ENCODE measurements at regions not wholly inside any gene's neighbourhood (a gene's known extent, or its start where the extent isn't known, plus 50 kb on each side); places are given as distances from the start of the nearest gene placed in this dataset.

DNA sequence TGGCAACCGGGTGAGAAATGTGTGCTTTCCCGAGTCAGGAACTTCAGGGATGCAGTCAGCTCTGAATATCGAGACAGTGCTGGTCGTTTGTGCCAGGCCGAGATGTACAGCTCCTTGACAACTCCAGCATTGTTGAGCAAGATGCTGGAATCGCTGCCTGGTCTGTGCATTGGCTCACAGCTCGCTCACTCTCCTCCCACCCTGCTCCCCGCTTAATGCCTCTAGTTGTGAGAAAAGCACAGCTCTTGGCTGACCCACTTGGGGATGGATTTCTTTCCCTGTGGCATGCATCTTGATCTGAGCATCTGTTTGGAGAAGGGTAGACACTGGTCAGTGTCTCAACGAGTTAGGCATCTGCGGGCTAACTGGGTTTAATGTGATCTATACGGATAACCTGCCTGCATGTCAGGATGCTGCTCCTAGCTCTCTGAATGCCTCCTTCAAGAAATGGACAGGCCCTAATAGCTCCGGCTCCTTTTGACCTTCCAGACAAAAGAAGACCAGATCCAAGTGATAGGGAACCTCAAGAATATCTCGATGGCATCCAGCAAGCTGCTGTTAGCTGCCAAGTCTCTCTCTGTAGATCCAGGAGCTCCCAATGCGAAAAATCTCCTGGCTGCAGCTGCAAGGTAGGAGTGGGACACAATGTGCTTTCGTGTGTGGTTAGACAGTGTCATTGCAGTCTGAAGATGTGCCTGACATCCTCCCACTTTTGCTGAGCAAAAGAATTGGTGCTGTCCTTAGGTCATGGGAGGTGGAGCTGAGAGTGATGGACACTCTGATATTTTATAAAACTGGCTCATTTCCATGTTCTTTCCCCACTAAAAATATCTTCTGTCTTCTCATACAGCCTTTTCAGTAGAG lies 302.2 kb upstream of the TPM1 start:
- dilution Hi-C loops (cut with MboI; ENCODE audit: extremely low pct_ligation_motif_present, low sequenced_read_pairs), result no loop called here
- Histone ChIP-seq H3K79me2 (ENCODE audit: control insufficient read depth, insufficient read depth, low read length) (no peaks in the 10 kb centered on the region), H2AFZ (ENCODE audit: control insufficient read depth, low read length) (no peak overlapping the region), H3K4me3 (ENCODE audit: control insufficient read depth in 2 of 3, extremely low read depth in 1 of 3, insufficient read depth in 2 of 3, low read depth in 1 of 3, low read length in 3 of 3) (no peak overlapping the region), H3K27ac (ENCODE audit: control insufficient read depth, insufficient read depth, low read length) (no peak overlapping the region), H3K9me3 (ENCODE audit: control insufficient read depth, low read depth, low read length) (no peaks in the 10 kb centered on the region), H3K4me2 (ENCODE audit: control insufficient read depth, extremely low read depth, insufficient read depth, low read depth, low read length) (no peak overlapping the region), H3K9me1 (ENCODE audit: control insufficient read depth, extremely low read depth, insufficient read depth, low read length) (no peaks in the 10 kb centered on the region), H3K36me3 (ENCODE audit: control insufficient read depth in 2 of 2, extremely low read depth in 1 of 2, insufficient read depth in 2 of 2, low read length in 2 of 2) (no peaks in the 10 kb centered on the region), H4K20me1 (ENCODE audit: control insufficient read depth, extremely low read depth, insufficient read depth, low read length) (no peaks in the 10 kb centered on the region), H3K27me3 (ENCODE audit: control insufficient read depth, extremely low read depth, insufficient read depth, low read length) (no peaks in the 10 kb centered on the region), H3K4me1 (ENCODE audit: control insufficient read depth, extremely low read depth, insufficient read depth, low read length) (peaks cover 50% of the 10 kb centered on the region), H3K9ac (ENCODE audit: control insufficient read depth, extremely low read depth, insufficient read depth, low read length) (no peak overlapping the region)
- no peak for TF ChIP-seq EZH2 (IDR thresholded peaks at IDR 0.05; ENCODE audit: low read length)
- TF ChIP-seq, protein P1, sequence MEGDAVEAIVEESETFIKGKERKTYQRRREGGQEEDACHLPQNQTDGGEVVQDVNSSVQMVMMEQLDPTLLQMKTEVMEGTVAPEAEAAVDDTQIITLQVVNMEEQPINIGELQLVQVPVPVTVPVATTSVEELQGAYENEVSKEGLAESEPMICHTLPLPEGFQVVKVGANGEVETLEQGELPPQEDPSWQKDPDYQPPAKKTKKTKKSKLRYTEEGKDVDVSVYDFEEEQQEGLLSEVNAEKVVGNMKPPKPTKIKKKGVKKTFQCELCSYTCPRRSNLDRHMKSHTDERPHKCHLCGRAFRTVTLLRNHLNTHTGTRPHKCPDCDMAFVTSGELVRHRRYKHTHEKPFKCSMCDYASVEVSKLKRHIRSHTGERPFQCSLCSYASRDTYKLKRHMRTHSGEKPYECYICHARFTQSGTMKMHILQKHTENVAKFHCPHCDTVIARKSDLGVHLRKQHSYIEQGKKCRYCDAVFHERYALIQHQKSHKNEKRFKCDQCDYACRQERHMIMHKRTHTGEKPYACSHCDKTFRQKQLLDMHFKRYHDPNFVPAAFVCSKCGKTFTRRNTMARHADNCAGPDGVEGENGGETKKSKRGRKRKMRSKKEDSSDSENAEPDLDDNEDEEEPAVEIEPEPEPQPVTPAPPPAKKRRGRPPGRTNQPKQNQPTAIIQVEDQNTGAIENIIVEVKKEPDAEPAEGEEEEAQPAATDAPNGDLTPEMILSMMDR (optimal IDR thresholded peaks at IDR 0.05 in 1 of 3, IDR thresholded peaks at IDR 0.05 in 1 of 3, conservative IDR thresholded peaks at IDR 0.05 in 1 of 3; ENCODE audit: extremely low read depth in 1 of 3, insufficient read depth in 2 of 3, low read length in 3 of 3), result no peak
- DNase-seq (ENCODE audit: low read depth, low spot score) (no peak), FAIRE-seq (peak; percentile 78)

DNA sequence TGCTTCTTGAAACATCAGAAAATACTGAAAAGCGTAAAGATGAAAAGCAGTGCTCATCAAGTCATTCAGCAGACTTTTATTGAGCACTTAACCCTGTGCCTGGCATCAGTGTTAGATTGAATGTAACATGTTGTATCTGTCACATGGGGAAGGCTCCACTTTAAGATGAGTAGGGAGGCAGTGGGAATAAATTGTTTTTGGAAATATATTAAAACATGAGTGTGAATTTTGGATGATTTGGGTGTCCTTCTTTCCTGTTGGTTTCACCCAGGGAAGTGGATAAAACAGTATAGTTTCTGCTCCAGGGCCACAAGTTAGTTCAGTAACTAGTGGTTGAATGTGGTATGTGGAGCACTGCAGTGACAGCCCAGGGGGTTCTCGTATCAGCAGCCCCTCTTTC lies 301.4 kb upstream of the TPM1 start:
- no peak overlapping the region for H3K27ac ChIP-seq (ENCODE audit: control insufficient read depth, insufficient read depth, low read length)
- TF ChIP-seq, protein P1 (optimal IDR thresholded peaks at IDR 0.05 in 1 of 3, IDR thresholded peaks at IDR 0.05 in 1 of 3, conservative IDR thresholded peaks at IDR 0.05 in 1 of 3; ENCODE audit: extremely low read depth in 1 of 3, insufficient read depth in 2 of 3, low read length in 3 of 3), result no peak
- TF ChIP-seq EZH2 (IDR thresholded peaks at IDR 0.05; ENCODE audit: low read length), result no peak
- no peaks in the 10 kb centered on the region for H3K9me1 ChIP-seq (ENCODE audit: control insufficient read depth, extremely low read depth, insufficient read depth, low read length)
- dilution Hi-C loops (cut with MboI; ENCODE audit: extremely low pct_ligation_motif_present, low sequenced_read_pairs), result no loop called here
- H3K4me3 ChIP-seq (ENCODE audit: control insufficient read depth in 2 of 3, extremely low read depth in 1 of 3, insufficient read depth in 2 of 3, low read depth in 1 of 3, low read length in 3 of 3), result no peak overlapping the region
- no peak overlapping the region for H2AFZ ChIP-seq (ENCODE audit: control insufficient read depth, low read length)
- no peaks in the 10 kb centered on the region for H4K20me1 ChIP-seq (ENCODE audit: control insufficient read depth, extremely low read depth, insufficient read depth, low read length)
- FAIRE-seq (no peak), DNase-seq (ENCODE audit: low read depth, low spot score) (no peak)
- no peak overlapping the region for H3K4me2 ChIP-seq (ENCODE audit: control insufficient read depth, extremely low read depth, insufficient read depth, low read depth, low read length)
- no peaks in the 10 kb centered on the region for H3K27me3 ChIP-seq (ENCODE audit: control insufficient read depth, extremely low read depth, insufficient read depth, low read length)
- H3K79me2 ChIP-seq (ENCODE audit: control insufficient read depth, insufficient read depth, low read length), result no peaks in the 10 kb centered on the region
- no peaks in the 10 kb centered on the region for H3K9me3 ChIP-seq (ENCODE audit: control insufficient read depth, low read depth, low read length)
- H3K36me3 ChIP-seq (ENCODE audit: control insufficient read depth in 2 of 2, extremely low read depth in 1 of 2, insufficient read depth in 2 of 2, low read length in 2 of 2), result no peaks in the 10 kb centered on the region
- no peak overlapping the region for H3K9ac ChIP-seq (ENCODE audit: control insufficient read depth, extremely low read depth, insufficient read depth, low read length)
- H3K4me1 ChIP-seq (ENCODE audit: control insufficient read depth, extremely low read depth, insufficient read depth, low read length), result peaks cover 50% of the 10 kb centered on the region

Measured in keratinocyte (primary cell).